GM19395 (cell line): ENCODE measurements at regions not wholly inside any gene's neighbourhood (a gene's known extent, or its start where the extent isn't known, plus 50 kb on each side); places are given as distances from the start of the nearest gene placed in this dataset.

Source experiments
- ATAC-seq: cut with Tn5 transposase; IDR thresholded peaks from one replicate; pipeline ENCODE4 v1.9.1; 2021; ENCODE audit warnings: mild to moderate bottlenecking, moderate library complexity; ENCODE audit not compliant: unreplicated experiment

DNA sequence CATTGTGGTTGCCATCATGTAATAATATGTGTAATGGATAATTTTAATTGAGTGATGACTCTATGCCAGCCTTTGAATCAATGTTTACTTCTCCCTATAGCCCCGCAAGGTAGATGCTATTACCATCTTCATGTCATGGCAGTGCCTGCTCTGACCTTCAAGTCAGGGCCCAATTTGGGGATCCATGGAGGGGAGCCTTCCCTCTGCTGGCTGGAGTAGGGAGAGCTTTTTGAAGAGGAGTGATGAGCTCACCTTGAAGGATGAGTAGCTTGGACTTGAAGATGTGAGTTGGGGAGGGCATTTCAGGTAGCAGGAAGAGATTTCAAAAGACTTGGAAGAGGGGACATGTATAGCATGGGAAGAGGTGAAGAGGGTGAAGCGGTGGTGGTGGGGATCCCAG lies 189.2 kb downstream of the FOXD2 start:
- no peak for ATAC-seq

DNA sequence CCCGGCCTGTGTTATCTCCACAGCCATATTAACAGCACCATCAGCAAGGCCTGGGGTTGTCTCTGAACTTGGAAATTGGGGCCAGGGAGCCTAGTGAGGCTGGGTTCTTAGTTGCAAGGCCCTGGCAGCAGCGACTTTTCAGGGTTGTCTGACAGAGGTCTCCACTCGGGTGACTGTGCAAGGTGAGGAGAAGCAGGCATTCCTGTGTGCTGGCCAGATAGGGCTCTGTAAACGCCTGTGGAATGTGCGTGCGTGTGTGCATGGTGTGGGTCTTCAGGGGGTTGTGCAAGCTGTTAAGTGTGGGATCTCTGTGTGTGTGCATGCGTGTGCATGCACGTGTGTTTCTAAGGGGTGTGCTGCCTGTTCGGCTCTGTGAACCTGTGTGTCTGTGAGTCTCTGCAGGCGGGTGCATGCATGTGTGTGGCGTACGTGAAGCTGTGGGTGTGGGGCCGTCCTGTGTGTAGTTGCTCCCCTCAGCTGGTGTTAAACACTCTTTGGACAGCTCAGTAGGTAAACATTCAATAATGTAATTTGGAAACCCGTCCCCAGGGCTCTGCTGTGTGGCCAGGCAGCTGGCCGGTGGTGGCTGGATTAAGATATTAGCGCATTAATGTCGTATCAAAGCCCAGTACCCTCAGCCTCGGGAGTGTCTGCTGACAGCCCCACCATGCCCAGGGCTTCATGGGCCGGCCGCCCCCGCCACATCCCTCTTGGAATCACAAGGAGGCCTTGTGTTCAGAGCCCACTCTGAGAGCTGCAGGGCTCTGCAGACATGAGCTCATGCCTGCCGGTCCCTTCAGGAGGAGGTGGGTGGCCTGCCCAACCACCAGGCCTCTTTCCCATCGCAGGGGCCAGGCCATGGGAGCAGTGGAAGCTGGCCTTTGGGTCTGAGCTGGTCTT lies 189.9 kb downstream of the FOXD2 start:
- ATAC-seq, result no peak

DNA sequence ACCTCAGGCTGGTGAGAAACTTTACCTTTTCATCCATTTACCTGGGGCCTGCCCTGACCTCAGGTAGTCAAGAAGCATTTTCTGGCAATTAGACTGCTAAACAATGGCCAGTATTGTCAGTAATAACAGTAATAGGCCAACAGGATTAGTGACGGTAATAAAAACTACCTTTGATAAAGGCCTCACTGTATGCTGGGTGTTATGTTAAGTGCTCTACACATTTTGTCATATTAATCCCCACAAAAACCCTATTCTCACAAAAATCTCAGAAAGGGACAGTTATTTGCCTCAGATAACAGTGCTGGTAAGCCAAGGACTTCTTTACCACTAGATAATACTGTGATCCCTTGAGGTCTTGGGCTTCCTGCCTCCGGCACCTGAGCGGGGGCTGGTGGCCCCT lies 191.4 kb downstream of the FOXD2 start:
- ATAC-seq, result no peak

DNA sequence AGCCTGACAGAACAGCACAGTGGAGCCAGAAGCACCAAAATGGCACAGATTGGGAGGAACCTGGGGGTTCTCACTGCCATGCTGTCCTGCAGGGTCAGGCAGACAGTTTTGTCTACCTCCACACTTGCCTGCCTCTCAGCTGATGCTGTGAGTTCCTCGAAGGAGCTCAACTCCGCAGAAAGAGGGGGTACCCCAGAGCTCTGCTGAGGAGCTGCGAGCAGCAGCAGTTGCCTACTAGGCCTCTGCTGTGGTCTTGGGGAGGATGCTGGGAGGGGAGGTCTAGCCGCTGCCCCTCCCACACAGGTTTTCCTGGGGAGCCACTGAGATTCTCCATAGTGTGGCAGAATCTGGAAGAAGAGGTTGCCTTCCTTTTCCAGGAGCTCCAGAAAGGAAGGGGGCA lies 192.5 kb downstream of the FOXD2 start:
- no peak for ATAC-seq

DNA sequence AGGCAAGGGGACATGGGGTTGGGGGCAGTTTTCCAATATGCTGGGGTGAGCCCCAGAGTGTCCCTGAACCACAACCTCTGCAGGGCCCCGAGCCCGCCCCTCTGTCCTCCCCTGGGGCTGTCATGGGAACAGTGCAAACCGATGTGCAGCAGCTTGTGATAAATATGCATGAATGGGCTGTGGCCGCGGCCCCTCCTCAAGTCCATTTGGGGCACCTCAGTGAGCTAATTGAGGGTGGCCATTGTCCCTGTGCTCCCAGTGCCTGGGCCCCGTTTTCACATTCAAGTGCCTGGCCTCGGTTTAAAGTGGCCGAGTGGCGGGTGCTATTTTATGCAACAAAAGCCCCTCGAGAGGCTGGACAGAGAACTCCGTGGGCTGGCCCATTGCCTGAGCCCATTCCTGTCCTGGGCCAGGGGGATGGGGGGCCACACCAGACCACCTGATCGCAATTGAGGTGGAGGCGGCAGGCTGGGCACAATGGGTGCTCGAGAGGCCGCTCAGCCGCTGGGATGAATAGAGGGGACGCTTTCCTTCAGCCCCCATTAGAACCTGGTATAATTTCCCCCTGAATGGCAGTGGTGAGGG lies 193.7 kb downstream of the FOXD2 start:
- ATAC-seq, result no peak

DNA sequence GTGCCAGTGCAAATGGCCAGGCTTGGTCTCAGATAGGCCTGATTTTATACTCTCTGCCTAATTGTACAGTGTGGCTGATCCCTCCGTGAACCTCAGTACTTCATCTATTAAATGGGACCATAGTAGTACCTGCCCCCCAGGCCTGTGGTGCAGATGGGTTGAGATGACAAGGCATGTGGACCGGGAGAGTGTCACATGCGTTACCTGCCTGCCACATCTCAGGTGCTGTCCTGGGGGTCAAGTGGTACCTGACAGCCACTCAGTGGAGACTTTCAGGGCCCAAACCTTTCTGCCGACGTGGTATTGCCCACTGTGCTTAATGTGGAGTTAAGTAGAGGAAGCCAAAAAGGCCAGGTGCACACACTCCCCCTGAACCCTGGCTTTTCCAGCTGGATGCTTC lies 197.3 kb downstream of the FOXD2 start:
- ATAC-seq, result no peak

DNA sequence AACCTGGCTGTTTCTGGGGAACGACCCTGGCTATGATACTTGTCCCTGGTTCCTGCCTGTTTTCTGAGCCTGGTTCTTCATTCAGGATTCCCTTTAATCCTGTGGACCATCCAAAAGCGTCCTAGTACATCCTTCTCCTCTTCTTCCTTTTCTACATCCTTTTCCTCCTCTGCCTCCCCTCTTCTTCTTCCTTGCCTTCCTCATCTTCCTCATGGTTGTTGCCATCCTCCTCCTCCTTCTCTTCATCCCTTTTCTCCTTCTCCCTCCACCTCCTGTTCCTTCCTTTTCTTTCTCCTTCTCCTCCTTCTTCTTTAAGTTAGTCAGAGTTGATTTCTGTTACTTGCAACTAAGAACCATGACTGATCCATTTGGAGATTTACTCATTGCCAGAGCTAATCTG lies 197.8 kb downstream of the FOXD2 start:
- ATAC-seq, result no peak

DNA sequence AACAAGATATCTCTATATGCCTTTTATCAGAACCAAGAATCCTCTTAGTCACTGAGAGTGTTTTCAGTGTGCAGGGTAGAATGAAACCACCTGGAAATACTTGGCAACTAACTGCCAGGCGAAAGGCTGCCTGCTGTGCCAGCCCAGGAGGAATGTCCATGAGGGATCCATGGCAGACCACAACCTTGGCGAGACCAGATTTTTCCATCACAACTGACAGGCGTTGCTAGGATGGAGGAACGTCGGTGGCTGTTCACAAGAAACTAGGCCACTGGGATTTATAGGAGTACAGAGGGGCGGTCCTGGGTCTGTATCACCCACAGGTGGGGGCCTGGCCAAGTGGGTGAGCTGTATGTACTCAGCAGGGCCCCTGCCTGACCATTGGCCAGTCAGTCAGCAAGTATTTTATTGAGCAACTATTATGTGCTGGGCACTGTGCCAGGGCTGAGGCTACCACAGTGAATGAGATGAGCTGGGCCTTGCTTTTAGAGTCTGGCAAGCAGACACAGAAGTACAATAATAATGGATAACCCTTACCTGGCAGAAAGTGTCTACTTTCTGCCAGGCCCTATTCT lies 199.4 kb downstream of the FOXD2 start:
- ATAC-seq, result no peak

DNA sequence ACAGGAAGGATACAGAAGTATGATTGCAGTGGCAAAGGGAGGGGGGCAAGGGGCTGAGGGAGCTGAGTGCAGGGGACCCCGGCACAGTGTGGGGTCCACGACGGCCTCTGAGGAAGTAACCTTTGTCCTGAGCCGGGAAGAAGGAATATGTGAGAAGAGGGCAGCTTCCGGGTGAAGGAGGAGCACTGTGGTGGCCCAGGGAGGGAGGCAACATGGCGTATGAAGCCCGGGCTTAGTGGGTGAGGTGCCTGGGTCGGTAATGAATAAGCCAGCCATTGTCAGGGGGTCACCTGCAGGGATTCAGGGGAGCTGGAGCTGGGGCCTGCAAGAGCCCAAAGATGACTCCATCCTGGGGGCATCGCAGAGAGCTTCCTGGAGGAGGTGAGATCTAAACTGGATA lies 200.4 kb downstream of the FOXD2 start:
- ATAC-seq, result no peak

DNA sequence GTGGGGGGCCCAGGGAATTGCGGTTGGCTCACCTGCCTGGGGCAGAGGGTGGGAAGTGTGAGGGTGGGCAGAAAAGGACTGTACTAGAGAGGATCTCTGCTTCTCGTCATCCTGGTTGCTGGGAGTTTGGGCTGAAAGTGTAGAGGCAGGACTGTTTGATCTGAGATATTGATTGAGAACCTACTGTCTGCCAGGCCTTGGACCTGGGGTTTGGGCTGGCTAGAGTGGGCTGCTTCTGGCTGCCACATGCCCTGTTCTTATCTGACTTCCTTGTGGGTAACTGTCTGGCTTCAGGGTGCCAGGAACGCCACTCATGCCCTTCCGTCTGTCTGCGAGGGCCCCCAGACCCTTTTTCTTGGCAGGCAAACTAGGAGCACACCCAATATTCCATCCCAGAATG lies 200.9 kb downstream of the FOXD2 start:
- ATAC-seq, result no peak

DNA sequence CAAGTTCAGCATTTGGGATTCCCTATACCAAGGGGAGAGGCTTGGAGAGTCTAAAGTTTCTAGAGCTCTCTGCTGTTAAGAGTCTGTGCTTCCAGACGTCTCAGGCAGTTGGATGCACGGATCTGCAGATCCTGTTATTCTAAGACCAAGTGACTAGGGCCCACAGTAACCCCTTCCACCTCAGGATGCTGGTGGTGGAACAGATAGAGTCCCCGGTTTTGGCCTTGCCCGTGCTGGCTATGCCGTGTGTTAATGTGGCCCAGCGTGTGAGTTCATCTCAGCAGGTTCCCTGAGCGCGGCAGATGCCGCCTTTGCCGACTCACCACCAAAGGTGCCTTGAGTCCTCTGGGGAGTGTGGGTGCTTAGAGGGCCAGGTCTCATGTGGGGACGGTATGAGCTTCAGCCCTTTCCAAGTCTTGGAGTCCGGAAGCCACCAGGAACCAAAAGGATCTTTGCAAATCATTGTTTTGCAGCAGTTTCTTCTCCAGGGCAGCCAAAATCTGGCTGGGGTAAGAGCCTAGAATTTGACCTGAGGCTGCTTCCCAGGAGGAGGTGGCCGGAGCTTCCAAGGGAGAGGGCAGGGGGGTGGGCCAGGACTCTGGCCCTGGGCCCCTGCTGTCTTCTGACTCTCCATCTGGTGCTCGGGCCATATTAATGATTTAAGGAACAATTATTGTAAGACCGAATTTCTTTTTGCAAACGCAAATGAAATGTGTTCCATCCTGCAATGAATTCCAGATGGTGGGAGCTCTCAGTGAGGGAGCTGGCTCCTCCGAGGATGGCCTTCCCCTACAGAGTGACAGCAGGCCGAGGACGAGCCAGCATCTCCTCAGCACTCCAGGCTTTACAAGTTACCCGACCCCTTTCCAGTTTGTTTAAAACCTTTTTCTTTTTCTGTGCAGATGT lies 205.7 kb downstream of the FOXD2 start:
- ATAC-seq, result no peak

DNA sequence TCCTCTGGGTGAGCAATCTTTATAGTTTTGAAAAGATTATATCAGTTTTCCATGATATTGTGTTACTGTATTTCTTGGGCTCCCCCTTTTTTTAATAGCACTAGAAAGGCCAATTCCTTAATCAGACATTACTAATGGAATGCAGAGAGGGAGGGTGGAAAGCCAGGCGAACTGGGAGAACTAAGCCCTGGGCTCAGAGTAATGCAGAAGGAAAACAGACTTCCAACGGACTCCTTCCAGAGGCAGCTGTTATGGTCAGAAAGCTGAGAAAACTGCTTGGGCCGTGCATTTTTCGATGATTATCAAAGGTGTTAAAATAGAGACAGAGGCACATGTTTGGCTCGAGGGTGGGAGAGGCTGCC lies 206.3 kb downstream of the FOXD2 start:
- no peak for ATAC-seq

DNA sequence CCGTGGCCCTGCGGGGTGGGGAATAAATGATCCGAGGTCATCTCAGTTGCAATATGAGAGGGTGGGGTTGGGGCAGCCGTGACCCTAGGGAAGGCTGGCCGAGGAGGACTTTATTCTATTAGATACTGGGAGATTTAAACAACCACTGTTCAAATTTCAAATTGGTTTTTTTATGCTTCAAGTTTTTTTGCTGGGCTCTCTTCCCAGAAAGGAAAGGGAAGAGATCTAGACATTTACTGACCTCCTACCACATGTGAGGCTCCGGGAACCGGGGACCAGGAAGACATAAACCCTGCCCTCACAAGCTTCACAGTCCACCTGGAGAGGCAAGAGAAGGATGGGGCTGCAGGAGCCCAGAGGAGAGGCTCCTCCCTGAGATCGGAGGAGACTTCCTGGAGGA lies 207.3 kb downstream of the FOXD2 start:
- ATAC-seq, result no peak

DNA sequence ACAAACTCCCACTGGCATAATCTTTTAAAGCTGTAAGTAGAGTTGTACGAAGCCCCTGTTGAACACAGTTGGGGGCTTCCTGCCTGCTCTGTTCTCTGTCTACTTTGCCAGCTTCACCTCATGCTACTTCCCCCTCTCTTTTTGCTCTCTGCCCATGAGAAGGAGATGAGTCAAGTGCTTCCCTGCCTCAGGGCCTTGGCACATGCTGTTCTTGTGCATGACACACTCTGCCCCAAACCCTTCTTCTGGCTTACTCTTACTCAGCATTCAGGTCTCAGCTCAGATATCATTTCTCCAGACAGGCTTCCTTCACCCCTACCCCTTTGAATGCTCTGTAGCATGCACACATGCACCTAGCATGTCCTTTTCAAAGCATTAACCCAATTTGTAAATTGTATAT lies 208.8 kb downstream of the FOXD2 start:
- ATAC-seq, result no peak

DNA sequence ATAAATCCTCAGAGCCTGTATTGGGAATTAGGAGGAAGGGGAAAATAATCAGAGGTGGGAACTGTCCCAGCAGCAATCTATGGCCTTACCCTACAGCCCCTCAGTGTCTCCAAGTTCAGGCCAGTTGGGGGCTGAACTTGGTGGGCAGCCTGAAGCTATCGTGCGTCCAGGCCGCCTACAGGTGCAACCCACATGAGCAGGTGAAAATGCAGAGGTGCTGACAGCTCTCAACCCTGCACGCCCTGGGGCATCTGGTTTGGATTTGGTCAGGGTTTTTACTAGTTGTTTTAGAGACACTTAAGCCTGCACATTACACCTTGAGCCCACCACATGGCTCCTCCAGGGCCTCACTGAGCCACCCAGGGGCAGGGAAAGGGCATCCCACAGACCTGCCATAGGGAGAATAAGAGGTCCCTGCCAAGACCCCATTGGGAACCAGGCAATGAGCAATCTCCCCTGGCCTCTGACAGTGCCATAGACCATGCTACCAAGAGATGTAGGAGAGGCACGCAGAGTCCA lies 209.5 kb downstream of the FOXD2 start:
- ATAC-seq, result no peak

DNA sequence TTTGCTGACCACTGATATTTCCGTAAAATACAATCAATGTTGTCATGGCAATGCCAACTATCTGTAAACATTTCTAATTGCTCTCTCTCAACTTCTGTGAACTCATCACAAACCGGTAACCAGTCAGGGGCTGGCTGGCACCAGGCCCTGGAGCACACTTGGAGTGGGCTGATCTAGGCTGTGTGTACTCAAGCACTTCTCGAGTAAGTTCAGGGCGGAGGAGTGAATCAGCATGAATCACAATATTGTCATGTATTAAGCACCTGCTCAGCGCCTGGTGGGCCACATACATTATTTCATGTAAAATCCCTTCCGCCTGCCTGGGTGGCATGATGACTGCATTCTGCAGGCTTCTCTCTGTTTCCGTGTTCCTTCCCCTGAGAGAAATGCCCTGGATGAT lies 212.4 kb downstream of the FOXD2 start:
- ATAC-seq, result no peak

DNA sequence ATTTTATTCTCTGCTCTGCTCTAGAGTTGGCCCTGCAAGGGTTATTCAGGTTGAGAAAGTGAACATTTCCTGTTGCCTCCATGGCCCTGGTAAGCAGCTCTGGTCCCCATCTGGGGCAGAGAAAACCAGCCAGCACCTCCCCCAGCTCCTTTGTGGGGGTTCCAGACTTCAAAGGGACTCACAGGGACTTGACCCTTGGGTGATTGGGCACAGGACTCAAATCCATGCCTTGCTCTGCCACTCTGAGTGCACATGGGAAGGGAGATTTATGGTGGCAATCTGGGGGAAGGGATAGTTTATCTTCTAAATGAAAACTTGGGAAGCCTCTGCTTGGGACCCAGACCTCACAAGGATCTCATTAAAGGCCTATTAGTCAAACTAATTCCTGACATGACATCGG lies 212.8 kb downstream of the FOXD2 start:
- no peak for ATAC-seq

DNA sequence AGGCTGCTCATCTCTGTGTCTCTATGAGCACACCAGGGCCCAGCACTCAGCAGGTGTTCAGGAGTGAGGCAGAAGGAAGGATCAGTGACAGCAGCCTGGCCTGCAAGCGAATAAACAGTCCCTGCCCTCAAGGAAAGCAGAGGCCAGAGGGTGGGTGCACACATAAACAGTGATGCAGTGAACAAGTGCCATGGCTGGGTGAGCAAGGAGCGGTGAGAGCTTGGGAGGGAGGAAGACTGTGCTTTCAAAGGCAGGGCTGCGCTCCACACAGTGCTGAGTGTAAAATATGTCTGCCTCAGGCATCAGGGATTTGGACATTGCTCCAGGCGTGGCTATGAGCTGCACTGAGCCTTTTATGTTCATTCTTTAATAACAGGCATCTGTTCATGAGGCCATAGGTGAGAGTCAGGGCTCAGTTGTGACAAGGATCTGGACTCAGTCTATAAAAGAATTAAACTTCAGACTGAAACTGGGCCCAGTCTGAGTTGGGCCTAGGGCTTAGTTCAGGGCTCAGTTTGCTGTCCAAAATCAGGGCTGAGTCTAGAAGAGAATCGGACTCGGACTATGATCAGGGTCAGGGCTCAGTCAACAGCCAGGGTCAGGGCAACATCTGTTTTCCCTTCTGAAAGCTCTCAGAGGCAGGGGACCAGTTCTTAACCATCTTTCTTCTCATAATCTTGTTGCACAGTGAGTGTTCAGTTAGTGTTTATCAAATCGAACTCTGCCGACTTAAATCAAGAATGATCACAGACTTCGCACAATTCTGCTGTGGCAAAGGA lies 213.7 kb downstream of the FOXD2 start:
- ATAC-seq, result no peak

DNA sequence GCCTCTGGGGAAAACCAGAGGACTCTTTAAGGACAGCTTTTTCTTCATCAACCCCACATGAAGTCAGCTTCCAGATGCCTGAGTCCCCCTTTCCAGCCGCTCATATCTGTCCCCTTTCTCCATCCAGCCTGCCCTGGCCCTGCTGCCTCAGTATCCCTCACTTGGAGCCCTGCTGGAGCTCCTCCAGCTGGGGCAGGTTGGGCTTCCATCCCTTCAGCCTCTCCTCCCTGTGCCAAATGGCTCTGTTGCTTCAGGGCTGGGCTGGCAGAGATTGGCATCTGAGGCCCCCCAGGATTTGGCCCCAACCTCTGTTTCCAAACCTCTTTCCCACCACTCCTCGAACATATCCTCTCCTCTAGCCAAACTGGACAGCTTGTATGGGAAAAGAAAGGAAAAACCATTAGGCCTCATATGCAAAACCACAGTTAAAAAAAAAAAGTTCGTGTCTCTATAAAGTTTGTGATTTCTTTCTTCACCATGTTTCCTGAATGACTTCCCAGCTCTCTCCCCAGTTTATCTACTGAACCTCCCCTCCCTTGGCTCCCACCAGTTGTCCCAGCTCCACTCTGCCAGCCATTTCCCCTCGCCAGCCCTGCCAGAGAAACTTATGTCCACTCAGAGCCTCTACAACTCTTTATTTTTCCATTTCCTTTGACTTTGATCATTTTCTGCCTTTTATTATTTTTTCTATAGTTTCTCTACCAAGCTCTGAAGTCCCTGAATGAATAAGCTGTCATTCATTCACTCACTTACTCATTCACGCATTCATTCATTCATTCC lies 217.9 kb downstream of the FOXD2 start:
- no peak for ATAC-seq
